SJCRH30 (cell line): ENCODE measurements at regions not wholly inside any gene's neighbourhood (a gene's known extent, or its start where the extent isn't known, plus 50 kb on each side); places are given as distances from the start of the nearest gene placed in this dataset.

Experiments used
- DNase-seq, 2 experiments: peaks; one replicate each; pipeline ENCODE4 v3.0.0-alpha.2; 2015 to 2020
- H3K27ac ChIP-seq: fragments of 250-450 bp; sonication (Bioruptor Pico); 2 replicates; pipeline ENCODE4 v1.5.1; 2020; ENCODE audit warnings: mild to moderate bottlenecking, moderate library complexity
- H3K27me3 ChIP-seq: fragments of 250-450 bp; sonication (Bioruptor Pico); 2 replicates; pipeline ENCODE4 v1.5.1; 2020; ENCODE audit warnings: mild to moderate bottlenecking, moderate library complexity
- H3K36me3 ChIP-seq: fragments of 250-450 bp; sonication (Bioruptor Pico); 2 replicates; pipeline ENCODE4 v1.5.1; 2020; ENCODE audit warnings: mild to moderate bottlenecking, moderate library complexity
- H3K4me1 ChIP-seq: fragments of 250-450 bp; sonication (Bioruptor Pico); 2 replicates; pipeline ENCODE4 v1.5.1; 2020; ENCODE audit warnings: mild to moderate bottlenecking, moderate library complexity
- H3K4me3 ChIP-seq: fragments of 250-450 bp; sonication (Bioruptor Pico); 2 replicates; pipeline ENCODE4 v1.5.1; 2020; ENCODE audit warnings: mild to moderate bottlenecking, moderate library complexity
- H3K9me3 ChIP-seq: fragments of 250-450 bp; sonication (Bioruptor Pico); replicated peaks from 2 replicates; pipeline ENCODE4 v1.5.1; 2020; ENCODE audit warnings: mild to moderate bottlenecking, moderate library complexity

- no peak for DNase-seq
- H3K36me3 ChIP-seq = no peaks in the 10 kb centered on the region
- no peaks in the 10 kb centered on the region for H3K9me3 ChIP-seq
- H3K4me1 ChIP-seq = no peaks in the 10 kb centered on the region
- H3K27ac ChIP-seq = no peak overlapping the region
- peaks cover 9% of the 10 kb centered on the region for H3K27me3 ChIP-seq
- no peak overlapping the region for H3K4me3 ChIP-seq
Measured at GRCh38 chr2:67844024-67844540, 218.7 kb downstream of the C1D start.

DNA sequence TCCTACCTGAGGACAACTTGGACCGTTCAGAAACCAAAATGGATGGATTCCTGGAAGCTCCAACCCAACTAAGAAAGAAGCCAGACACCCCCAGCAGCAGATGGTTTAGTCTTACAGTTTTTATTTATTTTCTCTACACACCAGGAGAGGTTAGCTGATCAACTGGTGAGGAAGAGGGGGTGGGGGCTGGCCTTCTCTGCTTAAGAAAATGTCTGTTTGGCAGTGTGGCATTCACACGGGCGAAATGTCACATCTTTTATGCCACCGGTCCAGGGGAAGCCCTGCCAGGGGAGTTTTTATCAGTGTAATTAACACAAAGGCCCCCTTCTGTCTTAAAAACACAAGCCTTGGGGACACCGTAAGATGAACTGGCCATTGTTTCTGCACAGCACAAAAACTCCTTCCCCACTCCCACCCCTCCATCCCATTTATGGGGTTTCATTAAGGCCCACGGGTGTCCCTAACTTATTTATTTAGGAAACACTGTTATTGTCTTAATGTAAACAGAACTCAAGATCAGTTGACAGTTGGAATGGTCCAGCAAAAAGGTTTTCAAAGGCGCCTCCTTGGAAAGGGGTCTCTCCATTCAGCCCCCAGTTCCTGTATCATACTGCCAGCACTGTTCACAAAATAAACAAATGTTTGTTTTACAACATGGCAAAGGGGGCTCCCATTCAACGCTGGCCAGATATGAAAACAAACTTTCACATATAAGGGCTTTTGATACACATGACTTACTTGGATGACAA lies 217.0 kb downstream of the C1D start:
- Histone ChIP-seq H3K9me3 (no peaks in the 10 kb centered on the region), H3K4me1 (no peaks in the 10 kb centered on the region), H3K27me3 (peaks cover 9% of the 10 kb centered on the region), H3K27ac (no peak overlapping the region), H3K36me3 (no peaks in the 10 kb centered on the region), H3K4me3 (no peak overlapping the region)
- no peak for DNase-seq

GRCh38 chr2:67846370-67847070 lies 216.3 kb downstream of the C1D start:
- Histone ChIP-seq H3K27me3 (peaks cover 9% of the 10 kb centered on the region), H3K27ac (no peak overlapping the region), H3K9me3 (no peaks in the 10 kb centered on the region), H3K36me3 (no peaks in the 10 kb centered on the region), H3K4me3 (no peak overlapping the region), H3K4me1 (no peaks in the 10 kb centered on the region)
- DNase-seq = peak; percentile 69 to 89

DNA sequence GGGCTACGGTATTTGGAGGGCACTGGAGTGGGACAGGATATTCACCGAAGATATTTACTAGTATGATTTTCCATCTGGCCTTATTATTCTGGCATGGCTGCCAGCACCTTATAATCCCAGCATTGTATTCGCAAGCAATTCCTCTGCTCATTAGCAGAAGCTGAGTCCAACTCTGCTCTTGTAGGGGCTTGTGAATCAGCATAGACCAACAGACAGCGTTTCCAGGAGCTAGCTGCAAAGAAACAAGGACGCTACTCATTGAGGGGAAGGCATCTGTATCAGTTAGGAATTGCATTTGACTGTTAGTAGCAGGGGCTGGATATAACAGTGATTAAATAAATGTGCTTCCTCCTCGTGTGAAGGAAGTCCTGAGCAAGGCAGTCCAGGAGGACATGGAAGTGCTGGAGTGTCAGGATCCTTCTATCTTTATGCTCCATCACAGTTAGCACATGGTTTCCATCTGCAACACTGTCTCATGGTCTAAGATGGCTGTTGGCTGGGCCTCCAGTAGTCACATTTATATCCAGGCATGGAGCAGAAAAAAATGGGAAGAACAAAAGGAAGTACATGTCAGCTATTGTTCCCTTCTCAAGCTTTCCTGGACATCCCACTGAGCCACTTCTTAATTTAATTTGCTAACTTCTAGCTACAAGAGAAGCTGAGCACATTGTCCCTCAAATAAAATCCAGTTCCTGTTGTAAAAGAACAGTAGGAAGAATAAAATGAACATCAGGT lies 214.1 kb downstream of the C1D start:
- Histone ChIP-seq H3K27ac (no peak overlapping the region), H3K27me3 (peaks cover 9% of the 10 kb centered on the region), H3K9me3 (no peaks in the 10 kb centered on the region), H3K4me1 (no peaks in the 10 kb centered on the region), H3K4me3 (no peak overlapping the region), H3K36me3 (no peaks in the 10 kb centered on the region)
- no peak for DNase-seq

DNA sequence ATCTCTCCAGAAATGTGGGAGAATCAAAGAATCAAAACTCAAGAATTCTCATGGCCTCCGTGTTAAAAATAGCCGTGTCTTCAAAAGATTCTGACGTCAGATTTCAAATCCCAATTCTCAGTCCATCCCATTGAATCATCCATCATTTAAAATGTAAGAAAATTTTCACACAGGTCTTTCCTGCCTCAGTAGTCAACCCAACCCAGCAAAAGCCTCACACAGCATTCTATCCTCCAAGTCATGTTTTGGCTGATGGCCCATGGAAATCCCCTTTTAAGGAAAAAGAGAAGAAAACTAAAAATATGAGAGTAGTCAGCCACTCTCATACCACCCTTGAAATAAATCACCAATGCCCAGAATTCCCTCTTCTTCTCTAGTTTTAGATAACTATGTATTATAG lies 211.8 kb downstream of the C1D start:
- peaks cover under 1% of the 10 kb centered on the region for H3K27me3 ChIP-seq
- DNase-seq = no peak
- no peaks in the 10 kb centered on the region for H3K36me3 ChIP-seq
- H3K4me3 ChIP-seq = no peak overlapping the region
- no peaks in the 10 kb centered on the region for H3K4me1 ChIP-seq
- no peaks in the 10 kb centered on the region for H3K9me3 ChIP-seq
- H3K27ac ChIP-seq = no peak overlapping the region

DNA sequence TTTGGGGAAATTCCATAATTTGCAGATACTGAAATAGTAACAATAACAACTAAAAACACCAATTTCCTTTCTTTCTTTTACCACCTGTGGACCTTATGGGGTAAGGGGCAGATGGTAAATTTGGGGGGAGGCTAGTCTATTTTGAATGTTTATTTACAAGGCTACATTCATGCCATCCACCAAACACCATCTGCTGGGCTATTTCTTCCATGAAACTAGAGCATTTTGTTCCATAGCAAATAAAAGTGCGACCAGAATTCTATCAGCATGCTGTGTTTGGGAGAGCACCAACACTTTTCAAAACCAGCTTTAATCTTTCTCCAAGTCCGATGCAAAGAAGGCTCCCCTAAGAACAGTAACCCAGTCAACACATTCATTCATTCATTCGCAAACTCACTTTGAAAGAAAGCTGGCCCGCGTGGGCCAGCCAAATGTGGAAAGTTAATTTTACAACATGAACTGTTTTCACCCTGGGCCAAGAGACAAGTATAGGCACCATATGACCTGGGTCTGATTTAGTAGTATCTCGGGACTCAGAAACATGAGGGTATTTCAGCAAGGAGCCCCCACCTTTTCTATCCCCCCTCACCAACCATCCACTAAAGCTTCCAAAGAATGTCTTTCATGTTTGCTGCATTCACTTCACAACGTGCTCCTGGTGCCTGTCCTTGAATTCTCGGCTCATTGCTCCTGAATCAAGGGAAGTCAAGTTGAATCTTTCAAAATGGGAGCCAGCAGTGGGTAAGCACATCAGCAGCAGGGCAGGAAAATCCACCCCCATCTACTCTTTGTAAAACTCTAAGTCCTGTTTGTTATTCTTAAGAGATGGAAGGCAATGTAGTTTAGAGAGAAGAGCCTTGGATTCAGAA lies 210.6 kb downstream of the C1D start:
- no peak for DNase-seq

GRCh38 chr2:67854103-67854743 lies 208.6 kb downstream of the C1D start:
- Histone ChIP-seq H3K4me3 (no peak overlapping the region), H3K4me1 (no peaks in the 10 kb centered on the region), H3K36me3 (no peaks in the 10 kb centered on the region), H3K27ac (no peak overlapping the region), H3K9me3 (no peaks in the 10 kb centered on the region), H3K27me3 (no peaks in the 10 kb centered on the region; the same call in 1 of the 2 replicates)
- DNase-seq = no peak

More for the DNA sequence above, 210.6 kb downstream of the C1D start:
- Histone ChIP-seq H3K9me3 (no peaks in the 10 kb centered on the region), H3K4me1 (no peaks in the 10 kb centered on the region), H3K4me3 (no peak overlapping the region), H3K27ac (no peak overlapping the region), H3K36me3 (no peaks in the 10 kb centered on the region), H3K27me3 (no peaks in the 10 kb centered on the region; the same call in 1 of the 2 replicates)

- no peaks in the 10 kb centered on the region; the same call in 1 of the 2 replicates for H3K27me3 ChIP-seq
- H3K27ac ChIP-seq = no peak overlapping the region
- no peak overlapping the region for H3K4me3 ChIP-seq
- no peaks in the 10 kb centered on the region for H3K4me1 ChIP-seq
- no peak for DNase-seq
- no peaks in the 10 kb centered on the region for H3K9me3 ChIP-seq
- H3K36me3 ChIP-seq = no peaks in the 10 kb centered on the region
Measured at GRCh38 chr2:67854798-67855197, 208.0 kb downstream of the C1D start.

GRCh38 chr2:67856866-67857265 lies 205.9 kb downstream of the C1D start:
- no peak for DNase-seq
- Histone ChIP-seq H3K36me3 (no peaks in the 10 kb centered on the region), H3K27ac (no peak overlapping the region)

DNA sequence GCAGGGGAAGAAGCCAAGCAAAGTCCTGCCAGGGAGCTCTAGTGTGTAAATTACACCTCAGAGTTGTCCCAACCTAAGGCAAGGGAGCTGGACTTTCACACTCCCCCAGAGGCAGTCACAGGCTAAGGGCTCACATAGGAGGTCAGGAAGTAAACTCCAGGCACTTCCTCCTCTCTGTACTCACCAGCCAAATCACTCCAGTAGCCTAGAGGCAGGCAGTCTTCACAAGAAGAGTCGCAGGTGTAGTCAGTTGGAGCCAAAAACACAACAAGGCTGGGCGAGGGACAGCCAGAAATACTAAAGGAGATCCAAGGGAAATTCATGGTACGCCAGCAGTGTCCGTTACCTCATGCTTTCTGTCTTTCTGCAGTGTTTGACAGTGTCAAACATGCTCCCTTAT lies 205.0 kb downstream of the C1D start:
- H3K36me3 ChIP-seq = no peaks in the 10 kb centered on the region
- H3K27me3 ChIP-seq = no peaks in the 10 kb centered on the region; the same call in 1 of the 2 replicates
- H3K4me1 ChIP-seq = no peaks in the 10 kb centered on the region
- no peak overlapping the region for H3K27ac ChIP-seq
- no peak overlapping the region for H3K4me3 ChIP-seq
- DNase-seq = no peak
- H3K9me3 ChIP-seq = no peaks in the 10 kb centered on the region

More at GRCh38 chr2:67856866-67857265, 205.9 kb downstream of the C1D start:
- Histone ChIP-seq H3K4me3 (no peak overlapping the region), H3K4me1 (no peaks in the 10 kb centered on the region), H3K27me3 (no peaks in the 10 kb centered on the region; the same call in 1 of the 2 replicates), H3K9me3 (no peaks in the 10 kb centered on the region)

- no peak for DNase-seq
- Histone ChIP-seq H3K4me3 (no peak overlapping the region), H3K4me1 (no peaks in the 10 kb centered on the region), H3K36me3 (no peaks in the 10 kb centered on the region), H3K27ac (no peak overlapping the region), H3K9me3 (no peaks in the 10 kb centered on the region), H3K27me3 (no peaks in the 10 kb centered on the region; the same call in 1 of the 2 replicates)
Measured at GRCh38 chr2:67858886-67859285, 203.9 kb downstream of the C1D start.

- no peaks in the 10 kb centered on the region for H3K4me1 ChIP-seq
- H3K9me3 ChIP-seq = no peaks in the 10 kb centered on the region
- no peak overlapping the region for H3K27ac ChIP-seq
- no peak overlapping the region for H3K4me3 ChIP-seq
- no peaks in the 10 kb centered on the region for H3K27me3 ChIP-seq
- no peaks in the 10 kb centered on the region for H3K36me3 ChIP-seq
- no peak for DNase-seq
Measured at GRCh38 chr2:67865917-67866316, 196.9 kb downstream of the C1D start.

- Histone ChIP-seq H3K27ac (no peak overlapping the region), H3K4me1 (no peaks in the 10 kb centered on the region; the same call in 1 of the 2 replicates), H3K36me3 (no peaks in the 10 kb centered on the region), H3K4me3 (no peak overlapping the region), H3K27me3 (no peaks in the 10 kb centered on the region), H3K9me3 (no peaks in the 10 kb centered on the region)
- no peak for DNase-seq
Measured at GRCh38 chr2:67867735-67868134, 195.1 kb downstream of the C1D start.
